Right lobe of liver (tissue), 6 donors: ENCODE measurements at regions not wholly inside any gene's neighbourhood (a gene's known extent, or its start where the extent isn't known, plus 50 kb on each side); places are given as distances from the start of the nearest gene placed in this dataset.

ENCODE experiments used
- ATAC-seq, 4 donors: fragments of 200-7000 bp; cut with Tn5 transposase; one replicate each; pipeline ENCODE4 v1.9.1; 2020; ENCODE audit warnings: mild to moderate bottlenecking in 4 of 4, moderate library complexity in 4 of 4
- DNase-seq, 3 donors: peaks; one replicate each; pipeline ENCODE4 v3.0.0-alpha.2; 2020
- H3K27ac ChIP-seq, 3 donors: fragments of 200-600 bp; one replicate each; pipeline ENCODE4 v1.8.0; 2022
- H3K27me3 ChIP-seq, 2 donors: fragments of 200-600 bp; one replicate each; pipeline ENCODE4 v1.8.0; 2022
- H3K36me3 ChIP-seq, 4 donors: fragments of 200-600 bp; sonication (generic) in 1 of 4; one replicate each; pipeline versions ENCODE4 v1.5.1 to v1.8.0; 2017 to 2022; ENCODE audit warnings: control low read depth in 1 of 4
- H3K4me1 ChIP-seq, 4 donors: fragments of 200-600 bp; sonication (generic) in 1 of 4; one replicate each; pipeline versions ENCODE4 v1.5.1 to v1.8.0; 2017 to 2022; ENCODE audit warnings: control low read depth in 1 of 4
- H3K4me3 ChIP-seq, 3 donors: fragments of 200-600 bp; one replicate each; pipeline ENCODE4 v1.8.0; 2022
- H3K9me3 ChIP-seq, 4 donors: fragments of 200-600 bp; sonication (generic) in 1 of 4; one replicate each; pipeline versions ENCODE4 v1.5.1 to v1.8.0; 2017 to 2022; ENCODE audit warnings: control low read depth in 1 of 4
- POLR2A ChIP-seq: fragments of 450-650 bp; IDR thresholded peaks from one replicate; pipeline ENCODE4 v1.6.1; 2017; ENCODE audit warnings: antibody characterized with exemption, mild to moderate bottlenecking
- WGBS: methylation state at CpG from one replicate; pipeline ENCODE4 v1.1.6; 2018; ENCODE audit warnings: low coverage, low lambda C conversion rate; ENCODE audit not compliant: insufficient coverage; ENCODE audit errors: missing lambda C conversion rate; 5-methylcytosine and 5-hydroxymethylcytosine counted together
- intact Hi-C, 2 donors: fragments of 100-400 bp; cut with DNase I; formaldehyde crosslinking; loops; one replicate each; pipeline versions ENCODE4 v1.11.2 to v1.14.1; 2022
- donor health status: DM: no; HTN: yes; CAD: no.
- donor health status: DM: no; HTN: no; CAD: no.
- donor health status: DM: no; HTN: no; CAD: no.
- donor health status: DM: no; HTN: yes; CAD: no.
- donor health status: DM: no; HTN: yes; CAD: no.

GRCh38 chr11:101180481-101180880 is 50.9 kb upstream of the PGR start:
- H3K4me1 ChIP-seq = no peaks in the 10 kb centered on the region
- H3K27me3 ChIP-seq = no peaks in the 10 kb centered on the region
- no peaks in the 10 kb centered on the region for H3K36me3 ChIP-seq
- TF ChIP-seq POLR2A = no peak
- no peak overlapping the region for H3K27ac ChIP-seq
- DNase-seq (no peak), ATAC-seq (no peak)
- H3K9me3 ChIP-seq = no peaks in the 10 kb centered on the region
- H3K4me3 ChIP-seq = no peak overlapping the region
- intact Hi-C loops = no loop called here
- no CpG with 5 or more reads among the region's 1 CpG for WGBS
